ENCODE measurements at regions not wholly inside any gene's neighbourhood (a gene's known extent, or its start where the extent isn't known, plus 50 kb on each side); places are given as distances from the start of the nearest gene placed in this dataset.

- TF ChIP-seq, protein P1, sequence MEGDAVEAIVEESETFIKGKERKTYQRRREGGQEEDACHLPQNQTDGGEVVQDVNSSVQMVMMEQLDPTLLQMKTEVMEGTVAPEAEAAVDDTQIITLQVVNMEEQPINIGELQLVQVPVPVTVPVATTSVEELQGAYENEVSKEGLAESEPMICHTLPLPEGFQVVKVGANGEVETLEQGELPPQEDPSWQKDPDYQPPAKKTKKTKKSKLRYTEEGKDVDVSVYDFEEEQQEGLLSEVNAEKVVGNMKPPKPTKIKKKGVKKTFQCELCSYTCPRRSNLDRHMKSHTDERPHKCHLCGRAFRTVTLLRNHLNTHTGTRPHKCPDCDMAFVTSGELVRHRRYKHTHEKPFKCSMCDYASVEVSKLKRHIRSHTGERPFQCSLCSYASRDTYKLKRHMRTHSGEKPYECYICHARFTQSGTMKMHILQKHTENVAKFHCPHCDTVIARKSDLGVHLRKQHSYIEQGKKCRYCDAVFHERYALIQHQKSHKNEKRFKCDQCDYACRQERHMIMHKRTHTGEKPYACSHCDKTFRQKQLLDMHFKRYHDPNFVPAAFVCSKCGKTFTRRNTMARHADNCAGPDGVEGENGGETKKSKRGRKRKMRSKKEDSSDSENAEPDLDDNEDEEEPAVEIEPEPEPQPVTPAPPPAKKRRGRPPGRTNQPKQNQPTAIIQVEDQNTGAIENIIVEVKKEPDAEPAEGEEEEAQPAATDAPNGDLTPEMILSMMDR (IDR thresholded peaks at IDR 0.05), result no peak
Measured at GRCh38 chr20:50338479-50339391, 148.1 kb downstream of the CEBPB start.

DNA sequence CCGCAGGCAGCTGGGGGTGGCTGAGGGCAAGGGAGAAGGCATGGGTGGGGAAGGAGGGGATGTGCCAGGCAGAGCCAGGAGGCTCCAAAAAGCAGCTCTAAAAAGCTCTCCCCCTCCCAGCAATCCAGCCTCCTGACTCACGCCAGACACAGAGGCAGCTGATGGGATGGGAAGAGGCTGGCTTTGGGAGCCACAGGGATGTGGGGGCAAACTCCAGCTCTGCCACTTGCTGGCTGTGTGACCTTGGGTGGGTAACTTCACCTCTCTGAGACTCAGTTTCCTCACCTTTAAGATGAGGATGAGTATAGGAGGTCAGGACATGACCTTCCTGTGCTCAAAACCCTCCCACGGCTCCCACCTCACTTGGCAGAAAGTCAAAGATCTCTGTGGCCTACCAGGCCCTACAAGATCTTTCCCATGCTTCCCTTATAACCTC is 148.9 kb downstream of the CEBPB start:
- TF ChIP-seq, protein P1 (IDR thresholded peaks at IDR 0.05), result no peak

- TF ChIP-seq, protein P1 (IDR thresholded peaks at IDR 0.05), result no peak
Measured at GRCh38 chr20:50340541-50340940, 149.9 kb downstream of the CEBPB start.

DNA sequence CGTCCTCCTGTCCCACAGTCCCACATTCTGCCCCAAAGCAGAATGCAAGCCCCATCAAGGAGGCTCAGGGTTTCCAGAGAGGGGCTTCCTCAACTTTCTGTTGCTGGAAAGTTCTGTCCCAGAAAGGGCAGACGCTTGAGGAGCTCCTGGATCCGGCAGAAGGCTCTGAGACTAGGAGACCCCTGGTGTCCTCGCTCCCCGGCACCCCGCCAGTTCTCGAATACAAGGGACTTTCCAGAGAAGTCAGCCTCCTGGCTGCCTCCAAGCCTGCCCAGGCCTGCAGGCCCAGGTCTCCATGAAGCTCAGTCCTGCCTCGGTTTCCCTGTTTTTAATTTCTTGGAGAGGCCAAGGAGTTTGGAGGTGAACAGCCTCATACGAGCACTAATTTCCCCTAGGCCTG is 150.4 kb downstream of the CEBPB start:
- TF ChIP-seq, protein P1 (IDR thresholded peaks at IDR 0.05), result no peak

DNA sequence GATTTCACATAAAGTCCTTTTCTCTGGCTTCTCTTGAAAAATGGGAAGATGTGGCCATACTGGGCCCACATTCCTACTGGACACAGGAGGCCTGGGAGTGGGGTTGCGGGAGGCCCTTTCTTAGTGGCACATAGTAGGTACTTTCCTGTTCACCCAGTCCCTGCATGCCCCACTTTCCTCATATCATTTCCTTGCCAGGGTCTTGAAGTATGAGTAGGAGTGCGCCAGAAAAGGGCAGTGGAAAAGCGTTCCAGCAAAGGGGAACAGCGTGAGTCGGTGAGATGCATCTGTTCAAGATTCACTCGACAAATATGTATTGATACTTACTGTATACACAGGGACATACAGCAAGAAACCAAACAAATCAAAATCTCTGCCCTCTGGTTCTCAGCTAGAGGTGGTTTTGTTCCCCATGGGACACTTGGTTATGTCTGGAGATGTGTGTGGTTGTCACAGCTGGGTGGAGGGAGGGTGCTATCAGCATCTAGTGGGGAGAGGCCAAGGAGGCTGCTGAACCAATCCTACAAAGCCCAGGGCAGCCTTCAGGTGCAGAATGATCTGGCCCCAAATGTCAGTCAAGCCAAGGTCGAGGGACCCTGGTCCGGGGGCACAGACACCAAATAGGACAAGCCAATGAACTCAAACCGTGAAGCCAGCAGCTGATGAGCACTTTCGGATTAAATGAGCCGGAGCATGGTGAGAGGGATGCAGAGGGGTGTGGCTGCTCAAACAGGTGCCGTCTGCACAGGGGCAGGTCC is 151.4 kb downstream of the CEBPB start:
- TF ChIP-seq, protein P1 (IDR thresholded peaks at IDR 0.05), result no peak

DNA sequence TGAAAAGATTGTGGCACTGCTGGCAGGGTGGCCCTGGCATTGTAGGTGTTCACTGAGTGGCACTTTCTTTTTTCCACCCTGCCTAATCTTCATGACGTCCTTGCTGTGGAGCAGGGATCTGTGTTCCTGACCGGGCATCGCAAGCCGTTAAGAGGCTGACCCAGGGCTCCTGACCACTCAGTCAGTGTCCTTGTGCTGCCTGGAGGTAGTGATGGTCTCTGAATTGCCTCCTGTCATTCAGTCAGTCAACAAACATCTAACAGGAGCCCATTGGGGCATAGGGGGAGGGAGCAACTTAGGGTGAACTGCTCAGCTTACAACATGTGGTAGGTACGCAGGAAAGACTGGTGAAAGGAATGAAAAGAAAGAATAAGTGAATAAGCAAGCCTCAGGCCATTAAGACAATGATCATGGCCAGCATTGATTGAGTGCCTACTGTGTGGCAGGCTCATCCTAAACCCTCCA is 152.0 kb downstream of the CEBPB start:
- TF ChIP-seq, protein P1 (IDR thresholded peaks at IDR 0.05), result no peak

- TF ChIP-seq, protein P1 (IDR thresholded peaks at IDR 0.05), result no peak
Measured at GRCh38 chr20:50343125-50343489, 152.5 kb downstream of the CEBPB start.

All from LNCAP (cell line).